Ovary (tissue), 7 donors: ENCODE measurements at regions not wholly inside any gene's neighbourhood (a gene's known extent, or its start where the extent isn't known, plus 50 kb on each side); places are given as distances from the start of the nearest gene placed in this dataset.

Experiments
- DNase-seq, 5 donors: peaks; one replicate each; pipeline ENCODE4 v3.0.0-alpha.2; 2019 to 2020
- H3K27ac ChIP-seq, 2 donors: fragments of 200-600 bp; one replicate each; pipeline versions ENCODE4 v1.5.1 to v1.8.0; 2019 to 2022
- H3K27me3 ChIP-seq: fragments of 200-600 bp; one replicate; pipeline ENCODE4 v1.8.0; 2022
- H3K36me3 ChIP-seq: fragments of 200-600 bp; sonication (generic); one replicate; pipeline ENCODE4 v1.5.1; 2019
- H3K4me1 ChIP-seq: one replicate; pipeline ENCODE4 v1.8.1; 2013; ENCODE audit warnings: mild to moderate bottlenecking, moderate library complexity; ENCODE audit not compliant: insufficient read depth
- H3K4me3 ChIP-seq: fragments of 200-600 bp; sonication (generic); one replicate; pipeline ENCODE4 v1.5.1; 2017
- H3K9me3 ChIP-seq, 2 donors: fragments of 200-600 bp in 1 of 2; sonication (generic) in 1 of 2; one replicate each; pipeline versions ENCODE4 v1.5.1 to v1.8.1; 2013 to 2019; ENCODE audit warnings: mild to moderate bottlenecking in 1 of 2, moderate library complexity in 1 of 2
- CTCF ChIP-seq, 3 donors: fragments of 450-650 bp in 2 of 3; fragments of 200-600 bp in 1 of 3; IDR thresholded peaks; one replicate each; pipeline versions ENCODE4 v1.5.1 to v1.8.0; 2016 to 2022; ENCODE audit warnings: antibody characterized with exemption in 3 of 3, mild to moderate bottlenecking in 1 of 3
- EP300 ChIP-seq: sonication (generic); formaldehyde crosslinking; IDR thresholded peaks from one replicate; pipeline ENCODE4 v1.6.1; 2017; ENCODE audit warnings: antibody characterized with exemption
- POLR2A ChIP-seq: fragments of 450-650 bp; IDR thresholded peaks from one replicate; pipeline ENCODE4 v1.6.1; 2017; ENCODE audit warnings: antibody characterized with exemption, mild to moderate bottlenecking, moderate library complexity
- WGBS, 3 donors: extraction: QIAGEN DNeasy Blood & Tissue Kit in 1 of 3; methylation state at CpG; one replicate each; pipeline versions ENCODE4 v1.1.5 to v1.1.7; 2013 to 2017; 5-methylcytosine and 5-hydroxymethylcytosine counted together
- intact Hi-C, 4 donors: fragments of 100-400 bp; cut with DNase I; formaldehyde crosslinking; loops; one replicate each; pipeline versions ENCODE4 v1.11.0 to v1.15.1; 2022 to 2023
- donor health status: DM: no; HTN: no; CAD: no; lungs with moderate emphysema.
- donor health status: DM: no; HTN: no; CAD: no.
- donor health status: Bipolar disorder and iron deficiency.
- donor health status: DM: no; HTN: no; CAD: no.
- donor health status: DM: yes; HTN: yes; CAD: no.

DNA sequence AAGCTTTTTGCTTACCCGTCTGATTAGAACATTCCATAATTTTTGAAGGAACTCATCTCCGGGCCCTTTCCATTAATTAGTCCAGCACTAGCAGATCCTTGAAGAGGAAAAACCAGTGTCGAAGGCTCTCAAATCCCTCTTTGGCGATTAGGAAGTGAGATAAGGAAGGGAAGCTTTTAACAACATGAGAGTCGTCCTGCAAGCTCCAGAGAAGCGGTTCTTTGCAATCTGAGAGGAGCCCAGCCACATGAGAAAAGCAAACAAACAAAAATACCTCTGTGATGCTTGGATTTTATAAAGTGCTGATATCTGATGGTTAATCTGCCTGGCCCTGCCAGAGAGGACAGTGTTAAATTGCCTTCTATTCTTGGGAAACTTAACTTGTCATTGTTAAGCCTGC is 339.8 kb upstream of the SALL1 start:
- no peak overlapping the region for H3K4me3 ChIP-seq
- no peaks in the 10 kb centered on the region for H3K27me3 ChIP-seq
- WGBS, 3 donors: 46 to 58% (median 47%) methylated on average over 6 of the region's 6 CpGs
- no peaks in the 10 kb centered on the region for H3K36me3 ChIP-seq
- H3K9me3 ChIP-seq: no peaks in the 10 kb centered on the region
- no peak for TF ChIP-seq EP300
- TF ChIP-seq POLR2A: no peak
- TF ChIP-seq CTCF (IDR thresholded peaks at IDR 0.05): no peak
- intact Hi-C loops: no loop called here
- H3K4me1 ChIP-seq: no peaks in the 10 kb centered on the region
- H3K27ac ChIP-seq: no peak overlapping the region
- no peak for DNase-seq

- Histone ChIP-seq H3K27me3 (no peaks in the 10 kb centered on the region), H3K4me3 (no peak overlapping the region), H3K4me1 (no peaks in the 10 kb centered on the region), H3K27ac (no peak overlapping the region), H3K9me3 (no peaks in the 10 kb centered on the region), H3K36me3 (no peaks in the 10 kb centered on the region)
- WGBS, 3 donors: 80 to 91% (median 87%) methylated on average over 2 of the region's 2 CpGs
- intact Hi-C loops: no loop called here
- no peak for TF ChIP-seq POLR2A
- no peak for TF ChIP-seq EP300
- no peak for TF ChIP-seq CTCF (IDR thresholded peaks at IDR 0.05)
- DNase-seq: no peak
Measured at GRCh38 chr16:51487880-51488279, 336.8 kb upstream of the SALL1 start.

- Histone ChIP-seq H3K27me3 (no peaks in the 10 kb centered on the region), H3K4me3 (no peak overlapping the region), H3K27ac (no peak overlapping the region), H3K36me3 (no peaks in the 10 kb centered on the region), H3K4me1 (no peaks in the 10 kb centered on the region), H3K9me3 (no peaks in the 10 kb centered on the region)
- 90 to 98% (median 93%) methylated on average over 1 of the region's 1 CpG for WGBS, 3 donors
- intact Hi-C loops: no loop called here
- no peak for DNase-seq
- TF ChIP-seq EP300 (no peak), POLR2A (no peak), CTCF (IDR thresholded peaks at IDR 0.05) (no peak)
Measured at GRCh38 chr16:51474414-51475091, 323.5 kb upstream of the SALL1 start.

DNA sequence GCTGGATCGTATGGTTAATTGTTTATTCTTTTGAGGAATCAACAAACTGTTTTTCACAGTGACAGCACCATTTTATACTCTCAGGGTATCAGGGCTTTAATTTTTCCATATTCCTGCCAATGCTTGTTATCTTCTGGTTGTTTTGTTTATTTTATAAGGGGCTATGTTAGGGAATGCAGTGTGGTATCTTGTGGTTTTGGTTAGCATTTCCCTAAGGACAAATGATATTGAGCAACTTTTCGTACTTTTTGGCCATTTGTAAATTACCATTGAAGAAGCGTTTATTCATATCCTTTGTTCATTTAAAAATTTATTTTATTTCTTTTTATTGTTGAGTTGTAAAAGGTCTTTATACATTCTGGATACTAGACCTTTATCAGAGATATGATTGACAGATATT is 322.0 kb upstream of the SALL1 start:
- WGBS, 3 donors: 27 to 55% (median 34%) methylated on average over 3 of the region's 3 CpGs

More for the DNA sequence above, 322.0 kb upstream of the SALL1 start:
- DNase-seq: no peak
- Histone ChIP-seq H3K27me3 (no peaks in the 10 kb centered on the region), H3K27ac (no peak overlapping the region), H3K4me1 (no peaks in the 10 kb centered on the region), H3K4me3 (no peak overlapping the region), H3K36me3 (no peaks in the 10 kb centered on the region), H3K9me3 (no peaks in the 10 kb centered on the region)
- intact Hi-C loops: no loop called here
- TF ChIP-seq EP300 (no peak), CTCF (IDR thresholded peaks at IDR 0.05) (no peak), POLR2A (no peak)
